Ishikawa (cell line): ENCODE measurements at regions not wholly inside any gene's neighbourhood (a gene's known extent, or its start where the extent isn't known, plus 50 kb on each side); places are given as distances from the start of the nearest gene placed in this dataset.

Experiments used
- CEBPB ChIP-seq: IDR thresholded peaks from 2 replicates; pipeline ENCODE4 v1.6.1; 2012
- CREB1 ChIP-seq: IDR thresholded peaks from 2 replicates; pipeline ENCODE4 v1.6.1; 2012; ENCODE audit warnings: low read depth
- EGR1 ChIP-seq: IDR thresholded peaks from 2 replicates; pipeline ENCODE4 v1.6.1; 2012
- EP300 ChIP-seq: IDR thresholded peaks from 2 replicates; pipeline ENCODE4 v1.6.1; 2012; ENCODE audit warnings: borderline replicate concordance
- FOXM1 ChIP-seq: IDR thresholded peaks from 2 replicates; pipeline ENCODE4 v1.6.1; 2012; ENCODE audit warnings: low read depth, borderline replicate concordance
- NFIC ChIP-seq: IDR thresholded peaks from 2 replicates; pipeline ENCODE4 v1.6.1; 2012
- RAD21 ChIP-seq: IDR thresholded peaks from 2 replicates; pipeline ENCODE4 v1.6.1; 2012; ENCODE audit warnings: low read depth
- TAF1 ChIP-seq: IDR thresholded peaks from 2 replicates; pipeline ENCODE4 v1.6.1; 2012; ENCODE audit warnings: low read depth, mild to moderate bottlenecking
- TCF12 ChIP-seq: IDR thresholded peaks from 2 replicates; pipeline ENCODE4 v1.6.1; 2012; ENCODE audit warnings: low read depth
- TEAD4 ChIP-seq: IDR thresholded peaks from 2 replicates; pipeline ENCODE4 v1.6.1; 2012
- YY1 ChIP-seq: IDR thresholded peaks from 2 replicates; pipeline ENCODE4 v1.6.1; 2012; ENCODE audit warnings: low read depth
- ZBTB7A ChIP-seq: IDR thresholded peaks from 2 replicates; pipeline ENCODE4 v1.6.1; 2012; ENCODE audit warnings: low read depth
- TF ChIP-seq, protein P1 (sequence below): IDR thresholded peaks from 2 replicates; pipeline ENCODE4 v1.6.1; 2012
- TF ChIP-seq, protein P2 (sequence below): IDR thresholded peaks from 2 replicates; pipeline ENCODE4 v1.6.1; 2012
- TF ChIP-seq, protein P3 (sequence below): IDR thresholded peaks from 2 replicates; pipeline ENCODE4 v1.6.1; 2012; ENCODE audit warnings: low read depth, mild to moderate bottlenecking

DNA sequence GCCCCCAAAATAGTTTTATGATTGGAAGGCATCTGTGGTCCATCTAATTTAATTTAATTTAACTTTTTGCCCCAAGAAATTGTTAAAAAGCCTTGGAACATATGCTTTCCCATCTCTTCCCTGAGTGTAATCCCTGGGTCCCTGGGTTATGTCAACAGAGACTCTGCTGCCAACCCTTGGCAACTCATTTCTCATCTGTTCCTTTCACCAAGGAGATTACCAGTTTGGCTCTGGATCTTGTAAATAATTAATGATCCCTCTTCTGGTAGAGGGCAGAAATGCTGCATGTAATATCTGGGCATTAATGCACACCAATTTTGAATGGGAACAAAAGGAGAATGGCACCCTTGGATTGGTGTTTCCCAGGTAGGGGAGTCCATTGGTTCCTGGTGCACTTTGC, 514.2 kb downstream of the CCSER2 start:
- TF ChIP-seq EP300, result no peak
- TF ChIP-seq TCF12, result no peak
- TF ChIP-seq TEAD4, result no peak
- TF ChIP-seq, protein P1, sequence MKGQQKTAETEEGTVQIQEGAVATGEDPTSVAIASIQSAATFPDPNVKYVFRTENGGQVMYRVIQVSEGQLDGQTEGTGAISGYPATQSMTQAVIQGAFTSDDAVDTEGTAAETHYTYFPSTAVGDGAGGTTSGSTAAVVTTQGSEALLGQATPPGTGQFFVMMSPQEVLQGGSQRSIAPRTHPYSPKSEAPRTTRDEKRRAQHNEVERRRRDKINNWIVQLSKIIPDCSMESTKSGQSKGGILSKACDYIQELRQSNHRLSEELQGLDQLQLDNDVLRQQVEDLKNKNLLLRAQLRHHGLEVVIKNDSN, result no peak
- no peak for TF ChIP-seq CEBPB
- no peak for TF ChIP-seq RAD21
- no peak for TF ChIP-seq YY1
- no peak for TF ChIP-seq FOXM1
- no peak for TF ChIP-seq ZBTB7A
- TF ChIP-seq, protein P2, sequence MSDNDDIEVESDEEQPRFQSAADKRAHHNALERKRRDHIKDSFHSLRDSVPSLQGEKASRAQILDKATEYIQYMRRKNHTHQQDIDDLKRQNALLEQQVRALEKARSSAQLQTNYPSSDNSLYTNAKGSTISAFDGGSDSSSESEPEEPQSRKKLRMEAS, result no peak
- TF ChIP-seq NFIC, result no peak
- TF ChIP-seq, protein P3, sequence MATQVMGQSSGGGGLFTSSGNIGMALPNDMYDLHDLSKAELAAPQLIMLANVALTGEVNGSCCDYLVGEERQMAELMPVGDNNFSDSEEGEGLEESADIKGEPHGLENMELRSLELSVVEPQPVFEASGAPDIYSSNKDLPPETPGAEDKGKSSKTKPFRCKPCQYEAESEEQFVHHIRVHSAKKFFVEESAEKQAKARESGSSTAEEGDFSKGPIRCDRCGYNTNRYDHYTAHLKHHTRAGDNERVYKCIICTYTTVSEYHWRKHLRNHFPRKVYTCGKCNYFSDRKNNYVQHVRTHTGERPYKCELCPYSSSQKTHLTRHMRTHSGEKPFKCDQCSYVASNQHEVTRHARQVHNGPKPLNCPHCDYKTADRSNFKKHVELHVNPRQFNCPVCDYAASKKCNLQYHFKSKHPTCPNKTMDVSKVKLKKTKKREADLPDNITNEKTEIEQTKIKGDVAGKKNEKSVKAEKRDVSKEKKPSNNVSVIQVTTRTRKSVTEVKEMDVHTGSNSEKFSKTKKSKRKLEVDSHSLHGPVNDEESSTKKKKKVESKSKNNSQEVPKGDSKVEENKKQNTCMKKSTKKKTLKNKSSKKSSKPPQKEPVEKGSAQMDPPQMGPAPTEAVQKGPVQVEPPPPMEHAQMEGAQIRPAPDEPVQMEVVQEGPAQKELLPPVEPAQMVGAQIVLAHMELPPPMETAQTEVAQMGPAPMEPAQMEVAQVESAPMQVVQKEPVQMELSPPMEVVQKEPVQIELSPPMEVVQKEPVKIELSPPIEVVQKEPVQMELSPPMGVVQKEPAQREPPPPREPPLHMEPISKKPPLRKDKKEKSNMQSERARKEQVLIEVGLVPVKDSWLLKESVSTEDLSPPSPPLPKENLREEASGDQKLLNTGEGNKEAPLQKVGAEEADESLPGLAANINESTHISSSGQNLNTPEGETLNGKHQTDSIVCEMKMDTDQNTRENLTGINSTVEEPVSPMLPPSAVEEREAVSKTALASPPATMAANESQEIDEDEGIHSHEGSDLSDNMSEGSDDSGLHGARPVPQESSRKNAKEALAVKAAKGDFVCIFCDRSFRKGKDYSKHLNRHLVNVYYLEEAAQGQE, result no peak
- TF ChIP-seq TAF1, result no peak
- TF ChIP-seq EGR1, result no peak
- no peak for TF ChIP-seq CREB1

GRCh38 chr10:84844461-84844860, 516.1 kb downstream of the CCSER2 start:
- TF ChIP-seq NFIC (no peak), CEBPB (no peak), YY1 (no peak), TEAD4 (no peak), ZBTB7A (no peak), FOXM1 (no peak), CREB1 (no peak), RAD21 (no peak), EP300 (no peak), EGR1 (no peak), TCF12 (no peak), TAF1 (no peak)
- TF ChIP-seq, protein P2, result no peak
- TF ChIP-seq, protein P1, result no peak
- TF ChIP-seq, protein P3, result no peak

- TF ChIP-seq TAF1 (no peak), RAD21 (peak; percentile 19; the same call in 1 of the 2 replicates), NFIC (no peak), EP300 (no peak), EGR1 (no peak)
- TF ChIP-seq, protein P3, result no peak
- TF ChIP-seq, protein P2, result no peak
Measured at GRCh38 chr10:84845628-84846261, 517.4 kb downstream of the CCSER2 start.

DNA sequence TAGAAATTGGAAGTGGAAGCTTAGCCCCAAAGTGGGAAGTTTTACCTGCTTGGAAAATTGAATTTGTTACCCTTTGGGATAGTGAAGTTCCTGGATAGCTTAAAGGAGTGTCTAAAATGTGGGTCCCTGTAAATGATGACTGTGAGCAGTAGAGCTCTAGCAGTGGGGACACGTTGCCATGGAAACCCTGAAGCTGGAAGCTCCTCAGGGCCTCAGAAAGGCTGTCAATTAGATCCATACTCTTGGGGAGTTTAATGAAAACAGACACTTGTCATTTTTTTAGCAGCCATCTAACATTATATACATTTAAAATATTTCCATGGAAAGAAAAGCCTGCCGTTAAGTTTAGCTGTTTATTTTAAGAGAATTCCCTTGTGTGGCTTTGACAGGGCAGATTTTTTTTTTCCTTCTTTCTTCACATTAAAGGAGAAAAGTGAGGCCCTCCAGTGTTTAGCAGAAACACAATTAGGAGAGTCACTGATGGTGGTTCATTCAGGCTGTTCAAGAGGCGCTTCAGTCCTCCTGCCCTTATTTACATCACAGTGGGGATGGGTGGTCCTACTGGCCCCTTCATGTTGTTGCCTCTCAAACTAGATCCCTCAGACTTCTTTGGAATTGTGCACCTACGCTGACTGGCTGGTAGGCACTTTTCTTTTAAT, 518.4 kb downstream of the CCSER2 start:
- TF ChIP-seq, protein P3, result no peak
- TF ChIP-seq, protein P2, result no peak
- no peak for TF ChIP-seq RAD21
- TF ChIP-seq ZBTB7A, result no peak
- TF ChIP-seq CREB1, result no peak
- no peak for TF ChIP-seq TCF12
- TF ChIP-seq FOXM1, result no peak
- TF ChIP-seq, protein P1, result no peak
- no peak for TF ChIP-seq EGR1
- no peak for TF ChIP-seq YY1
